HG02852 (cell line): ENCODE measurements at regions not wholly inside any gene's neighbourhood (a gene's known extent, or its start where the extent isn't known, plus 50 kb on each side); places are given as distances from the start of the nearest gene placed in this dataset.

Source experiments
- ATAC-seq: cut with Tn5 transposase; IDR thresholded peaks from one replicate; pipeline ENCODE4 v1.9.1; 2021; ENCODE audit warnings: mild to moderate bottlenecking, moderate library complexity; ENCODE audit not compliant: unreplicated experiment

DNA sequence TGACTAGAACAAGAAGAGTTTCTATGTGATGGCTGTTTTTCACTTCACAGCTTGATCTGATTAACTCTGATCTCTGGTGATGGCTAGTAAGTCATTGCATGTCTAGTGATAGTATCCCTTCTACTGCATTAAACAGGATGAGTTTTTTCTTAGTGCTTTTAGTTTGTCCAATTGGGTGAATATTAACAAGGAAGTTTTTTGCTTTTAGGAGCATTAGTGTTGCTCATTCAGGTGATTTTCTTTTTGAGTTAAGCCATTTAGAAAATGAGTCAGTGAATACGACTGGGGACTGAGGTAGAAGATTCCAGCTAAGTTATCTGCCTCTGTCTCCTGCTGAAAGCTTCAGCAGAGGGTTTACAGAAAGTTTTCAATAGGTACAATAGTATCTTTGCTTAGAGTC, 306.7 kb downstream of the PIK3C3 start:
- ATAC-seq, result no peak

GRCh38 chr18:42264497-42264896, 309.5 kb downstream of the PIK3C3 start:
- ATAC-seq, result no peak

DNA sequence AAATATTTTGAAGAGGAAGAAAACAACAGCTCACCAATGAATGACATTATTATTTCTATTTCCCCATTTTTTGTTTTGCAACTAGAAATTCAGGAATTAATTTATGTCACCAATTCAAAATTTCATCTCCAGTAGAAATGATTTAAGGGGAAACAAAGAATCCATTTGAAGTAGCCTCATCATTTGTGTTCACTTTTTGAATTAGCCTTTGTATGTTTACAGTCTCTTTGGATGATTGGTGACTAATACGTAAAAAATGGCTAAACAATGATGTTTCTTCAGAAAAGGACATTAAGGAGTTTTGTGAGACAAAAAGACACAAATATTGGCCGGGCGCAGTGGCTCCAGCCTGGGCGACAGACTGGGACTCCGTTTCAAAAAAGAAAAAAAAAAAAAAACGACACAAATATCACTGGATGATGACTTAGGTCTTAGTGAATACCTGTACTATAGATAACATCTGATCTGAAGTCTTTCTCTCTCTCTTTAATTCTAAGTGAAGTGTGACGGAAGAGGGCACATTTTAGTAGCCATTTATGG, 313.2 kb downstream of the PIK3C3 start:
- no peak for ATAC-seq

DNA sequence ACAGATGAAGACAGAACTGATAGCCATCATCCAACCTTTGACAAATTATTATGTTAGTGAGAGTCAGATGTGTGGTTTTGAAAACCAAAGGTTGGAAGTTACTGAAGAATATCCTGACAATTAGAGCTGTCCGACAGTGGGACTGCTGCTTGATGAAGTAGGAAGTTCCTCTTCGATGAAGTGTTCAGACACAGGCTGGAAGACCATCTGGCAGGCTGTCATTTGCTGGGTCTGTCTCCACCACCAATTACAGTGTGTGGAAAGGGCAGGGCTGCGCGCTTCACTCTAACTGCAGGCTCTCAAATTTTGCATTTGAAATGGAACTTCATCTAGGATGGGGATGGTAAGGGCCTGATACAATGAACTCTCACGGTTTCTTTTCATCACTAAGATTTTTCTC, 313.8 kb downstream of the PIK3C3 start:
- no peak for ATAC-seq

GRCh38 chr18:42271647-42272414, 316.8 kb downstream of the PIK3C3 start:
- no peak for ATAC-seq

DNA sequence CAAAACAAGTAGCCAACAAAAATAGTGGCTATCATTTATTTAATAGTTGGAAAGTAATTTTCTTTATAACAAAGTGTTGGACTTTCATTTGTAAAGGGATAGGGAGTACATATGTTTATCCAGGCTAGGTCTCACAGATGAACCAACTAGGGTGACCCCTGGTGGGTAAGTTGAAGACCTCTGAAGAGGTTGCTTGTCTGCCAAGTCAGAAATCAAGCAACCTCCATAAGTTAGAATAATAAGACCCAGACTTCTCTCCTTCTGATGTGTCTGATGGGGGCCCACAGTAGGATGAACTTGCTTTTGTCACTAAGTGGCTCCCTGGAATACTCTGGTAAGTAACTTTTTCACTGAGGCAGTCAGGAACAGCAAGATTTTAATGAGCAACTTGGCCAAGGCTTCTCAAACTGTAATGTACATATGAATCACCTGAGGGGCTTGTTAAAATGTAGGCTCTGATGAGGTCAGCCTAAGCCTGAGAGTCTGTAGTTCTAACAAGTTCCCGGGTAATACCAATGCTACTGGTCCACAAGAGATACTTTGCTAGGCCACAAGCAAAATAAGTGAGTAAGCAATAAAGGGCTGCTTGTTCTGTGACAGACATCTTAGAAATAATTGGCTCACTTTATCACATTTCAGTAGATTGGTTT, 319.6 kb downstream of the PIK3C3 start:
- no peak for ATAC-seq

DNA sequence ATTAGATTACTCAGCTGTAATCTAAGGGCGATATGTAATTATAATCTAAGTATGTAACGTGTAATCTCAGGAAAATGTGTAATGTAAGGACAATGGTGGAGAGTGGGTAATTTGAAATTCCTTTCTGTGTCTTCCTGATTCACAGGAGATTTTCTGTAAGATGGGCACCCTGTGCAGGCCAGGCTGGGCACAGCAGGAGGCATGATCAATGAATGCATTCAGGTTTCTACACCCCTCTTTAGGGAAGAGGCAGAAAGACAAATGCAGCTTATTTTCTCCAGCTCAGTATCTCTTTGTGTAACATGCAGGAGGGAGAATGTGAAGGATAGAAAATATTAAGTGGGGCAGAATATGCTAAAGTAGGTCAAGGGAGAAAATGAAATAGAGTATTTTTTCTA, 320.1 kb downstream of the PIK3C3 start:
- no peak for ATAC-seq

DNA sequence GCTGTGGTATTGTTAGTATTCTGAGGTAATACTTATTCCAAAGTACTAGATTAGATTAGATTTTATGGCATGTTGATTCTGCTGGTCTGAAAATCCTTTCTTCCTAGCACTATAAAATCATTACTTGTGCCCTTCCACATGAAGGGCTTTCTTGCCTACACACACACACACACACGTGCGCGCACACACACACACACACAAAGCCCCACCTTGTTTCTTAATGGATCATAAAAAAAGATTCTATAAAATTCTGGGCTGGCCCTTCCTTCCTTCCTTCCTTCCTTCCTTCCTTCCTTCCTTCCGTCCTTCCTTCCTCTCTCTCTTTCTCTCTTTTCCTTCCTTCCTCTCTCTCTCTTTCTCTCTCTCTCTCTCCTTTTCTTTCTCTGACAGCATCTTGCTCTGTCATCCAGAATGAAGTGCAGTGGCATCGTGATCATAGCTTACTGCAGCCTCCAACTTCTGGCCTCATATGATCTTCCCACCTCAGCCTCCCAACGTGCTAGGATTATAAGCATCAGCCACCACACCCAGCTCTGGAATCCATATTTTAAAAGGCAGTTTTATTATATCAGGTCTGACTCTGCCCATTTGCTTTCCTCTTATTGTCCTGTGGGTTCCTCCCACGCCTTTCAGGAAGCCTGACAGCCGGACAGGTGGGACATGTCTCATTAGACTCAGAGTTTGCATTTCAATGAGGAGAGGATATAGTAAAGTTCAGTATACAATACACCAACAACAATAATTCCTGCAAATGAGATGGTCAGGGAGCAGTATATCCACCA, 321.1 kb downstream of the PIK3C3 start:
- ATAC-seq, result no peak

DNA sequence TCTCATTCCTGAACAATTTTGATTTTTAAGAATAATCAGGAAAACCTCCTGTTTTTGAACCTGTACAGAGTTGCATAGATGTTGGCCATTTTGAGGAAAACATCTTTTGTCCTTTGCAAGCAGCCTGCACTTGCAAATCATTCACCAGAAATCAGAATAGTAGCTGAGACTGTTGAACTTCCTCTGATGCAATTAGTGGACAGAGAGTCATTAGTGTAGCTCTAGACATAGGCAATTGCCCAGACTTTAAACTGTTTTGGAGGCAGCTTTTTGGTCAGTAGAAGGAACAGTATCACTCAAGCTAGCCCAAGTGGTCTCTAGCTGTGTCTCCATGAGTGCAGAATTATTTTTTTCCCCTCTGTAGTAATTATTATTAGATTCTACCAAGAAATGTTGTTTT, 326.1 kb downstream of the PIK3C3 start:
- no peak for ATAC-seq

GRCh38 chr18:42281851-42282250, 326.8 kb downstream of the PIK3C3 start:
- no peak for ATAC-seq

- no peak for ATAC-seq
Observed at GRCh38 chr18:42287047-42287446, 332.0 kb downstream of the PIK3C3 start.

- ATAC-seq, result no peak
Observed at GRCh38 chr18:42288129-42288528, 333.1 kb downstream of the PIK3C3 start.

- ATAC-seq, result no peak
Observed at GRCh38 chr18:42289526-42289925, 334.5 kb downstream of the PIK3C3 start.

DNA sequence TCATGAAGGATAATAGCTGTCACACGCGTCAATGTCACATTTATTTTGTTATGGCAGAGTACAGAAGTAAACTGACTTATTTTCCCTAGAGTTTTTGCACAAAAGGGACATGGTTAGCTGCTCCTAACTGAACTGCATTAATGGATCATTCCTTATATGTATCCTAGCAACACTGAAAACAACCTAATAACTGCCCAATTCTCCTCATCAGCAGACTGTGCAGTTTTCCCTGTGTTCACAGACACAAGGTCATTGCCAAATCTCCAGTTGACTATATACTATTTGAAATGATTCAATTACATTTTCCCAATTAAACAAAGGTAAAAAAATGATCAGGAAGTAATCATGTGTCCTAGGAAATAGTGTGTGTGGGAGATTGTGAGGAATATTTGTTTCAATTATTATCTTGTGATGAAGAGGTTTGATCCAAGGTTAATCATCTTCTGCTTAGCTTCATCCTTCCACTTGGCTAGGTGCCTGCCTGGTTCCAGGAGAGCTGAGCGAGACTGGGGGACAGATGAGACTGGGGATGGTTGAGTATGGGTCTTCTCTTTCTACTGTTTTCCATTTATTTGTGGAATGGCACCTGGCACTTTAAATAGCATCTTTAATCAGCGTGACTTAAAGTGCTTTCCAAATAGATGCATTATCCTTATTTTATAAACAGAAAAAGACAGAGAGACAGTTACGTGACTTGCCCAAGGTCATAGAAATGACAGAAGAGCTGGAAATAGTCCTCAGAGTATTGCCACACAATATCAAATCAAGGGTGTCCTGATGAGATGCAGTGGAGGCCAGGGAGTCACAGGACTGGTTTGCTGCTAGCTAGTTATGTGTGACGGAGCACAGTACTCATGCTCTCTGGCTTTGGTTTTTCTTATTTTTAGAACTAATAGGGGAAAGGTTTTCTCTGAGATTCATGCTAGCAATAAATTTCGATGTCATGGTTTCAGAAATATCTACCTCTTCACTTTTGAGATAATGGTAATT, 335.6 kb downstream of the PIK3C3 start:
- no peak for ATAC-seq

GRCh38 chr18:42292654-42293053, 337.6 kb downstream of the PIK3C3 start:
- no peak for ATAC-seq

- no peak for ATAC-seq
Observed at GRCh38 chr18:42296192-42296591, 341.2 kb downstream of the PIK3C3 start.

DNA sequence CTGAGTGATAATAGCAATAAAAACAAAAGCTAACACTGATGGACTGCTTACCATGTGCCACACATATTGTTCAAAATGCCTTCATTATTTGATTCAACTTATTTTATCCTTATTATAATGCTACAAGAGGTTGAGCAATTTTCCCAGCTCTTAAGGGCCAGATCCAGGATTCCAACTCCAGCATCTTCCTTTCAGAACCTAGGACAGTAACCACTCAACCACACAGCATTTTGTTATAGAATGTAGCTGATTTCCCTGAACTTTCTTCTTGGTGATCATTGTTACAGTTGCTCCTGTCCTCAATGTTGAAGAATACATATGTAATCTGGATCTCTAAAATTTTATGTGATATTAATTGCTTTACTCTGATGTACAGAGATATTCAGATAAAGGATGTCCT, 341.7 kb downstream of the PIK3C3 start:
- no peak for ATAC-seq

GRCh38 chr18:42298759-42299675, 344.0 kb downstream of the PIK3C3 start:
- ATAC-seq, result peak; percentile 89

DNA sequence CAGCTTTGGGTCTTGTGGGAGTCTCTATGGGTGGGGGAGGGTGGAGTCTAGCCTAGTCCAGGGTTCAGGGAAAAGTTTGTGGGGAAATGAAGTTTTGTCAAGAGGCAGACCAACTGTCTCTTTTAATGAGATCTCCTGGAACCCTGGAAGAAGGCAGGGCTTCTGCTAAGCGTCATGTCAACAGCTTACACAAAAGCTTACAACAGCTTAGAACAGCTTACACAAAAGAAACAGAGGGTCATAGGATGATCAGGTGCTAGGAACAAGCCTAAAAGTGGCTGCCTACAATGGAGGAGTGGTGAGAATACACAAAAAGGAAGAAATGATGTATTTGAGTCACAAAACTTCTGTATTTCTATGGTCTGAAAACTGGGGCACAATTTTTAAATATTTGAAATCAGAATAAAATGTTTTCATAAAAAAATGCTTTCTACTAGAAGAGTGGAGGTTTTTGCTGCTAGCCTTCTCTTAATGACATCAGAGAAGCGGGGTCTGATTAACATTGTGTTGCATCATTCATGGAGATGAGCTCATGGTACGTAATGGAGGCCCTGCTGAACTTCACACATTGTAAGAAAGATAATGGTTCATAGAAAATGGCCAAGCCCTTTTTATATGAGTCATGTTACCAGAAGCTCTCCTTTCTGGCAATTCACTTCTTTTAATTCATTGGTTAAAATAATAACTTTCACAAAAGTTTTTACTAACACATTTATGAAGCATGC, 351.0 kb downstream of the PIK3C3 start:
- no peak for ATAC-seq
